Left kidney (tissue), 1 donor: ENCODE measurements at regions not wholly inside any gene's neighbourhood (a gene's known extent, or its start where the extent isn't known, plus 50 kb on each side); places are given as distances from the start of the nearest gene placed in this dataset.

Experiments
- DNase-seq: peaks from one replicate; pipeline ENCODE4 v3.0.0-alpha.2; 2013

GRCh38 chr2:3138621-3139020, 239.0 kb downstream of the EIPR1 start:
- no peak for DNase-seq

- no peak for DNase-seq
Observed at GRCh38 chr2:3137651-3138300, 239.8 kb downstream of the EIPR1 start.

DNA sequence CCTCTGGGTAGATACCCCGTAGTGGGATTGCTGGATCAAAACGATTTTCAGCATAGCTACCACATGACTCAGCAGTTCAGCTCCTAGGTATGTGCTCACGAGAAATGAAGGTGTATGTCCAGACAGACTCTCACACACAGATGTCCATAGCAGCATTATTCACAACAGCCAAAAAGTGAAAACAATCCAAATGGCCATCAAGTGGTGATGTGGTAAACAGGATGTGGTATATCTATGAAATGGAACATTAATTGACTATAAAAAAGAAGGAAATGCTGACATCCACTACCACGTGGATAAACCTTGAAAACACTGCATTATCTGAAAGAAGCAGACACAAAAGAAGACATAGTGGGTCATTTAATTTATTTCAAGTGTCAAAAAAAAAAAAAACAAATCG, 241.9 kb downstream of the EIPR1 start:
- no peak for DNase-seq

GRCh38 chr2:3134026-3134571, 243.5 kb downstream of the EIPR1 start:
- no peak for DNase-seq

DNA sequence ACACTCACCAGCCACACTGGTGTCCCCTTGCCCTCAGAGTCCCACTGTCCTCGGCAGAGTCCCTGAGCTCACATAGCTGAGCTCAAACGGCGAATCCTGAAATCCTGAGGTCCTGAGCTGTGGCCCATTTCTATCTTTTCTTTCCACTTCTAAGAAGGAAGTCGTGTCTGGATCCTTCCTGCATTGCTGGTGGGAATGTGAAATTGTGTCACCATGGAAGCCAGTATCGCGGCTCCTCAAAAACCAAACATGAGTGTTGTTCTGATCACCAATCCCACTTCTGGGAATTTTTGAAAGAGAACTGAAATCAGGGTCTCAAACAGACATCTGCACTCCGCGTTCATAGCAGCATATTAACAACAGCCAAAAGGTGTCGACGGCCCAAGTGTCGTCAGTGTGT, 244.7 kb downstream of the EIPR1 start:
- DNase-seq = no peak

GRCh38 chr2:3132466-3132865, 245.2 kb downstream of the EIPR1 start:
- no peak for DNase-seq

DNA sequence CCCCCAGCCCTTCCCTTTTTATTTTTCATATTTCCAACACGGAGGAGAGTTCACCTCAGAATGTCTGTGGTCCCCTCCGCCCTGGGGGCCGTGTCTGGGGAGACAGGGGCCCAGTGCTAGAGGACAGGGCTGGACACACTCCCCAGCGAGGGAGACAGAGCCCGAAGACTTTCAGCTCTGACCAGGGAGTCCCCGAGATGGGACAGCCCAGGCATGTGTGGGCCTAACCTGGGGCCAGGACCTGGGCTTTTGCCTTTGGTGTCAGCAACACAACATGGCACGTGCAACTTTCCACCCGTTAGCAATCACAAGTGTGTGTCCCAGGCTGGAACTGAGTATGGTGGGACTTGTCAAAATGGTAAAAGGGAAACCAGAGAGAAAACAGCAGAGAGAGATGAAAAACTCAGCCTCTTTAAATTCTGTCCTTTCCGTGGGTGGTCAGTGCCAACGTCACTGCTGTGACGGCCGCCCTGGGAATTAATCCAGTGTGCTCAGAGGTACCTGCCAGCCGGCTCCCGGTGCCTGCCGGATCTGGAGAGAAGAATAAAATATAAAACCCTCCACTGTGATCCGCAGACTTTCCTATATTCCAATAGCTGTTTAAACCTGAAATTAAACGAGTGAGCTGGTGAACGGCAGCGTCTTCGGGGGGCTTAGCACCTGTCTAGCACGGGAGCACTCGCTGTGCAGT, 245.8 kb downstream of the EIPR1 start:
- DNase-seq = no peak

- no peak for DNase-seq
Observed at GRCh38 chr2:3130889-3131635, 246.6 kb downstream of the EIPR1 start.

DNA sequence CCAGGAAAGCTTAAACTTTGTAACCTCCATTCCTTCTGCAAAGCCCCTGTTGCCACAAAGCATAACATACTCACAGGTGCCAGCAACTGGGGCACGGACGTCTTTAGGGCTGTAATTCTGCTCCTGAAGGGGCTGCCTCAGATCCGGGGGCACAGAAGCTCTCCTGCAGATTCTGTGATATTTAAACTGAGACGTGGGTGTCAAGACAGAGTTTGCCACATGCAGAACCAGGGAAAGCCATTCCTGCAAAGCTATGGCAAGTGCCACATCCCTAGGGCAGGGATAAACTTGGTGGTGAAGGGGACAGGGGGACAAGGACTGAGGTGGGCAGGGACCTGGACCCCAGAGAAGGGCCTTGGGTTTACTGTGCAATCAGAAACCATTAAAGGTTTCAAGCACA, 247.2 kb downstream of the EIPR1 start:
- no peak for DNase-seq

DNA sequence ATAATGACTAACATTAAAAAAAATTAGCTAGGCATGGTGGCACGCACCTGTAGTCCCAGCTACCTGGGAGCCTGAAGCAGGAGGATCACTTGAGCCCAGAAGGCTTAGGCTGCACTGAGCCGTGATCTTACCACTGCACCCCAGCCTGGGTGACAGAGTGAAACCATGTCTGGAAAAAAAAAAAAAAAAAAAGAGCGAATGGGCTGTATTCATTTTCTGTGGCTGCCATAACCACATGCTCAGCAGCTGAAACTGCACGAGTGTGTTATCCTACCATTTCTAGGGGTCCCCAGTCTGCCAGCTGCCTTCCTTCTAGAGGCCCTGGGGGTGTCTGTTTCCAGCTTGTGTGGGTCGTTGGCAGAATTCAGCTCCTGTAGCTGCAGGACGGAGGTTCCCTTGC, 247.8 kb downstream of the EIPR1 start:
- no peak for DNase-seq

DNA sequence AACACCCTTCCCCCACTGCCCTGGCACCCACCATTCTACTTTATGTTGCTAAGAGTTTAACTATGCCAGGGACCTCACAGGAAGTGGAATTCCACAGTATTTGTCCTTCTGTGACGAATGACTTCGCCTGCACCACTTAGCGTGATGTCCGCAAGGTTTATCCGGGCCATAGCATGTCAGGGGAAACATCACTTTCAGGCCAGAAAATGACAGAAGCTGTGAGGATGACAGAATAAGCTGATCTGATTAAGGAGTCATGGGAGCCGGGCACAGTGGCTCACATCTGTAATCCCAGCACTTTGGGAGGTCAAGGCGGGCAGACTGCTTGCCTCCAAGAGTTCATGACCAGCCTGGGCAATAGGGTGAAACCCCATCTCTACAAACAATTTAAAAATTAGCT, 248.8 kb downstream of the EIPR1 start:
- no peak for DNase-seq

GRCh38 chr2:3127710-3128109, 249.9 kb downstream of the EIPR1 start:
- no peak for DNase-seq

- DNase-seq = no peak
Observed at GRCh38 chr2:3126911-3127621, 250.6 kb downstream of the EIPR1 start.

DNA sequence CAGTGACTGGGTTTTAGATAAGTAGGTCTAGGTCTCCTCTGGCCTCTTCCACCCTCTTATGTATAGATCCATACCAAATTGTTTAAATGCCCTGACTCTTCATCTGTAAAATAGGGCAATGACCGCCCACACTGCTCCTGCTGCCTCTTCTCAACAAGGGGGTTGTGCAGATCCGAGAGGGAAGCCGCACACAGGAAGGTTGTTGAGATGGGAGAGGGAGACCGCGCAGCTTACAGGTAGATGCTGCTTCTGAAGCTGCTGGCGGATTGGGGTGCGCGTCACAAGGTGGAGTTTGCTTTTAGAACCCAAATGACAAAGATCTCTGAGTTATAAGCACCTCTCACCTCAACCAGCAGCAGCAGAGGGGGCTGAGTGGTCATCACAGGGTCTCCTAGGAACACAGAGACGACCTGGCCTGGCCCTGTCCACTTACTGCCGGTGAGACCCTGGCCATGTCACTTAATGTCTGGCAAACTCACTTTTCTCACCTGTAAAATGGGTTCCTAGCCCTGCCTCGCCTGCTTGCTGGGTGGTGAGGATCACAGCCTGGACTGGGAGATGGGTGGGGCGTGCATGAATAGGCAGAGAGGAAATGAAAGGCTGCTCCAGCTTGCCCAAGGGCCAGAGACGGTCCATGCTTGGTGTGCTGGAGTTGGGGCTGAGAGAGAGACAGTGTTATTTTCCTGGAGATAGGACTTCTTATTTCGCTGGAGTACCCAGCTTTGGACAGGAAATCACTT, 251.3 kb downstream of the EIPR1 start:
- DNase-seq = no peak

GRCh38 chr2:3125761-3126130, 251.9 kb downstream of the EIPR1 start:
- DNase-seq = no peak

DNA sequence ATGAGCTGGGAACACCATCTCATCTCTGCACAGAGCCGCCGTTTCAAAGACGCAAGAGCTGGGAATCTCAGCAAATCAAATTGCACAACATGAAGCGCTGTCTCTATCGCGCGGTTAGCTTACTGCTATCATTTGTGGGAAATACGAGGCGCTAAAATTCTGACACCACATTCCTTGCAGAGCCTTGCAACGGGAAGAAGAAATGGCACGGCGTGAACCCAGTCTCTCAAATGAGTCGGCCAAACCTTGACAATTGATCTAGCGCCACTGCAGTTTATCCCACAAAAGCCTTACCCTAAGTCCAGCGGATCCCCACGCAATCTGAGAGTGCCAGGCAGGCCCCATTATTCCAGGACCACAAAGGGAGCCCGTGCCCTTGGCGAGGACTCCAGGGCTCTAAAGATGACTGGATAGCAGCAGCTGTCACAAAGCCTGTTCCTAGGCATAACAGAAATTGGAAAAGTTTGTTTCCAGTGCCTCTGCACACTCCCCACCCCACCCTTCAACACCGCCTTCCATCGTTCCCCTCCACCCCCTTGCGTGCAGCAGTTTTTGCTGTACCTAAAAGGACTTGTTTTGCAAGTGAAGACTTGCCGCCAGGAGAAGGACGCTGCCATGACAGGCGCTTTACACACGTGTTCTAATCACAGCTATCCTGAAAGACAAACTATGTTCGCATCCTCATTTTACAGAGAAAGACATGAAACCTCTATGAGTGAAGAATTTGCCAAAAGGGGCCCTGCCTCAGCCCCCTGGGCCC, 252.4 kb downstream of the EIPR1 start:
- no peak for DNase-seq

DNA sequence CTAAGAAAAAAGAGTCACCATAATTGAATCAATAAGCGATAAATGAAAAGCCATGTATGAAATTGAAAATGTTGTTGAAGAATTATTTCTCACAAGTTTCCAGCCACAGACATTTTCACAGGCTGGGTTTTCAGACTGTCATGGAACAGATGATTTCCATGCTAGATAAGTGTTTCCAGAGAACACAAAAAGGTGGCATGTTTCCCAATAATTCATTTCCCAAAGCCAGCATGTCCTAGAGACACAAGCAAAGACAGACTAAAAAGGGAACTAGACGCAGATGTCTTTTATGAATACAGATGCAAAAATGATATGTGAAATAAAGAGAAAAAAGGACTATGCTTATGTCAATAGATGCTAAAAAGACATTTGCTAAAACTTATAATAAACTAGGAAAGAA, 255.1 kb downstream of the EIPR1 start:
- DNase-seq = no peak

DNA sequence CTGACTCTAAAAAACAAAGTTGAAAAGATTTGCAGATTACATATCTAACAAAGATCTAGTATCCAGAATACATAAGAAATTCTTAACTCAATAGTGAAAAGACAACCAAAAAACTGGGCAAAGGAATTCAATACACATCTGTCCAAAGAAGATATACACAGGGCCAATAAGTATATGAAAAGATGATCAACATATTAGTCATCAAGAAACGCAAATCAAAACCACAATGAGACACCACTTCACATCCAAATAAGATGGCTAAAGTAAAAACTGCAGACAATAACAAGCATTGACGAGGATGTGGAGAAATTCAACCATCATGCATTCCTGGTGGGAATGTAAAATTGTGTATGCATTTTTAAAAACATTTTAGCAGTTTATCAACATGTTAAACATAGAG, 256.0 kb downstream of the EIPR1 start:
- no peak for DNase-seq

- no peak for DNase-seq
Observed at GRCh38 chr2:3117650-3118216, 259.9 kb downstream of the EIPR1 start.

- DNase-seq = no peak
Observed at GRCh38 chr2:3116371-3116770, 261.2 kb downstream of the EIPR1 start.
